GM21360 (cell line): ENCODE measurements at regions not wholly inside any gene's neighbourhood (a gene's known extent, or its start where the extent isn't known, plus 50 kb on each side); places are given as distances from the start of the nearest gene placed in this dataset.
"Not testable (repeated sequence)": the region's sequence is repeated elsewhere in the genome, so short reads cannot be mapped to it uniquely, and the experiment has no call there.

ENCODE experiments used
- ATAC-seq: cut with Tn5 transposase; IDR thresholded peaks from one replicate; pipeline ENCODE4 v1.9.1; 2021; ENCODE audit warnings: mild to moderate bottlenecking, moderate library complexity; ENCODE audit not compliant: unreplicated experiment

- ATAC-seq = no peak
These were observed 903.9 kb upstream of the FOXG1 start for GRCh38 chr14:27862684-27863083.

GRCh38 chr14:27863166-27863565 is 903.4 kb upstream of the FOXG1 start:
- no peak for ATAC-seq

- no peak for ATAC-seq
These were observed 885.5 kb upstream of the FOXG1 start for GRCh38 chr14:27881063-27881462.

- ATAC-seq = no peak
These were observed 884.9 kb upstream of the FOXG1 start for GRCh38 chr14:27881646-27882045.

DNA sequence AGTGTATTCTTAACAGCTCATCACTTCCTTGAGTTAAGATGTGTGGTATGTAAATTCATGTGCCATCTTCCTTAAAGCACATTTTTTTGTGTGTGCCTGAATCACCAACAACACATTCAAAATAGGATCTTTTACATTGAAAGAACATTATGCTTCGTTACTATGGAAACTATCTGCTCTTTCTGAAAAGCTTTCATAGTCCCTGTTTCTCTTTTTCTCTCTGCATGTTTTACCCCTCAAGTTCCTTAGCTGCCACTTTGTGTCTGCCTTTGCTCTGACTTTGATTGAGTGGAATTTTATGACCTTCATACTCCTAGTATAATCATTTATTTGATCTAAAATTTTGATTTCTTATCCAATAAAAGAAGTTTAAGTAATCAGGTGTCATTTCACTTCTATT is 880.3 kb upstream of the FOXG1 start:
- no peak for ATAC-seq

DNA sequence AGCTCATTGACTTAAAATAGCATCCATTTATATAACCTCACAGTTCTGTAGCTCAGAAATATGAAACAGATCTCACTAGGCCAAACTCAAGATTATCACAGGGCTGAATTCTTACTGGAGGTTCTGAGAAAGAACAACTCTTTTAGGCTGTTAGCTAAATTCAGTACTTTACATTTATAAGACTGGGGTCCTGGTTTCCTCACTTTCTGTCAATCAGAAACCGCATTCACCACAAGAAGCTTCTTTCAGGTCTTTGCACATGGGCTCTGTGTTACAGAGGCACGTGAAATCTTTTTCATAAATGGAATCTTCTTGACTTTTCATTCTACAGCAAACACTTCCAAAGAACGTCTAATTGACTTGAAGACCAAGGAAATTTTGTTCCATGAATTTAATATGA is 876.3 kb upstream of the FOXG1 start:
- no peak for ATAC-seq

GRCh38 chr14:27908484-27908883 is 858.1 kb upstream of the FOXG1 start:
- ATAC-seq = not testable (repeated sequence)

DNA sequence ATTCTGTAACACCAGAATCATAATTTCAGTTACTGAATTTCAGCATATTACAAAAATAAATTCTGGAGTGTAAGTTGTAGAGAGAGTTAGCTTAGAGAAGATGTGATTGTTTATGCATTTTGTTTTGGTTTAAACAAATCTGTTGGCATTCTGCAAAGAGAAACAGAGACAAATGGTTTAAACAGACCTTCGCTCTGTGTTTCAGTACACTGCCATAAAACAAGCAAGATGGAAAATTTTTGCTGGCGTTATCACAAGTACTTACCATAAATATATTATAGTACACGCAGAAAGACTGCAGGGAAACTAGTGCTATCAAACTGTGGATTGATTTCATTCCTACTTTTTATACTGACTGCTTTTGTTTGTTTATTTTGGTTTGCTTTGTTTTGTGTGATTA is 850.3 kb upstream of the FOXG1 start:
- no peak for ATAC-seq

- ATAC-seq = no peak
These were observed 848.7 kb upstream of the FOXG1 start for GRCh38 chr14:27917896-27918295.

- no peak for ATAC-seq
These were observed 839.1 kb upstream of the FOXG1 start for GRCh38 chr14:27927519-27927918.

DNA sequence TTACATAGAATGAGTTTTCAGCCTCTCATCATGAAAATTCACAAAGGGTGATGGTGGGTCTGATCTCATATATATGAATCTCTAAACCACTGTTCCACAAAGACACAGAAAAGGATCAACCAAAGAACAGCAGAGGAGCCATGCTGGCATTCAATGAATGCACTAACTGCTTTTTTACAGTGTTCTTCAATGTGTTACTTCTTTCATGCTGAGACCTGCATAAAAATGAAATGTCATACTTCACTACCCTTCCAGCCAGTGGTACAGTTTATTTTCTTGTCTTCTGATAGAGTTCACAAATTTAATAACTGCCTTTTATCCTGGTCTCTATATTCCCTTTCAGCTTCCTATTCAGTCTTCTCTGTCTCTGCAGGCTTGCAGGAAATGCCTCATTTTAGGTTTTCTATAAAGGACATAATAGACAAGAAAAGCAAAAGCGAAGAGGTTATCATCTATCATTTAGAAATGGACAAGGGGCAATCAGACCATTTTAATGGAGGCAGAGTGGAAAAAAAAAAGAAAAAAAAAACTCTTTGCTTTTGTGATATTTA is 836.7 kb upstream of the FOXG1 start:
- ATAC-seq = no peak

GRCh38 chr14:27938392-27938791 is 828.2 kb upstream of the FOXG1 start:
- ATAC-seq = no peak

GRCh38 chr14:27945512-27945911 is 821.1 kb upstream of the FOXG1 start:
- ATAC-seq = no peak

DNA sequence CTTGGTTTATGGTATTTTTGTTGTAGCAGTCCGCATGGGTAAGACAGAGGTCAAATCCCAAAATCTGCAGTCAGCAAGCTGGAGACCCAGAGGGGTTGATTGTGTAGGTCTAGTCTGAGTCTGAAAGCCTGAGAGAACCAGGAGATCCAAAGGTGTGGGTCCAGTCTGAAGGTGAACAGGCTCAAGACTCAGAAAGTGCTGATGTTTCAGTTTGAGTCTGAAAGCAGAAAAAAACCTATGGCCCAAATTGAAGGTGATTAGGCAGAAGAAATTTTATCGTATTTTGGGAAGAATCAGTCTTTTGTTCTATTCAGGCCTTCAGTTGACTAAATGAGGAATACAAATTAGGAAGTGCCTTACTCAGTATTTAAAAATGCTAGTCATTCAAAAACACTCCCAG is 807.8 kb upstream of the FOXG1 start:
- ATAC-seq = no peak

DNA sequence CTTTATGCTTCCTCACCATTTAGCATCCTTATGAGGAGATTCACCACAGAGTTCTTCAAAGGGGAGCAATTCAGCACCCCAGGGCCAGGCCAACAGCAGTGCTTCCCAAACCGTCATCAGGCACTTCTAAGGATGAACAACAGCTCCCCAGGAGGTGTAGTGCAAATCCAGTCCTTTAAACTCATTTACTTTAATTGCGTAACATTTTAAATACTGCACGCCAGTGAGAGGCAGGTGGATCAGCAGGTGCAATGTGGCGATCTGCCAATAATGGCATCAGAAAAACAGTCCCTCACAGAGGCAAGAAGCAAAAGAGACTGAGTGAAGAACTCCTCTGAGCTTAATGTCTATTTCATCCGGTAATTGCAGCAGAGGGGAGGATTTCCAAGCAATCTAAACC is 770.9 kb upstream of the FOXG1 start:
- ATAC-seq = no peak

- ATAC-seq = no peak
These were observed 765.6 kb upstream of the FOXG1 start for GRCh38 chr14:28001002-28001401.

- ATAC-seq = no peak
These were observed 753.8 kb upstream of the FOXG1 start for GRCh38 chr14:28012629-28013415.

DNA sequence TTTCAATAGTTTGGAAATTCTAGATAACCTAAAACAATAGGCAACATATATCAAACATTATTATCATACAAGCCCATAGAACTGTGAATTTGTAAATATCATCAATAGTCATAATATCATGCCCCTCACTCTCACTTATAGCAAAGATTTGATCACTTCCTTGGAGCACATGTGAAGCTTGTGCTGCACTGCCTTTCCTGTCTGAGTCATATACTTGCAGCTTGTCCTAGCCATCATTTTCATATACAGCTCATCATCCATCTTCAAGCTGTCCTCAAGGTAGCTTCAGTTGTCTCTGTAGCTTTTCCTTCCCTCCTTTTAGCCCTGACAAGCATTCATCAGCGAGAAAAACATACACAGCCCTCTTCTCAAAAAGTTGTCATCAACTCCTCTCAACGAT is 746.5 kb upstream of the FOXG1 start:
- no peak for ATAC-seq

GRCh38 chr14:28023853-28024252 is 742.7 kb upstream of the FOXG1 start:
- ATAC-seq = no peak

GRCh38 chr14:28052251-28052650 is 714.3 kb upstream of the FOXG1 start:
- no peak for ATAC-seq

GRCh38 chr14:28055008-28055407 is 711.6 kb upstream of the FOXG1 start:
- no peak for ATAC-seq

GRCh38 chr14:28057359-28058296 is 709.0 kb upstream of the FOXG1 start:
- no peak for ATAC-seq
